Liver (tissue), 8 donors: ENCODE measurements at regions not wholly inside any gene's neighbourhood (a gene's known extent, or its start where the extent isn't known, plus 50 kb on each side); places are given as distances from the start of the nearest gene placed in this dataset.

Experiments
- DNase-seq: peaks from one replicate; pipeline ENCODE4 v3.0.0-alpha.2; 2017; ENCODE audit warnings: low spot score
- H3K27ac ChIP-seq, 2 donors: one replicate each; pipeline ENCODE4 v1.7.0; 2013; ENCODE audit warnings: inconsistent platforms in 2 of 2, low read length in 2 of 2, control low read depth in 1 of 2, low read depth in 1 of 2, mild to moderate bottlenecking in 1 of 2
- H3K27me3 ChIP-seq, 4 donors: one replicate each; pipeline versions ENCODE4 v1.6.1 to v1.7.0; 2013; ENCODE audit warnings: low read length in 3 of 4, inconsistent platforms in 1 of 4, mild to moderate bottlenecking in 1 of 4, moderate library complexity in 1 of 4; ENCODE audit not compliant: control insufficient read depth in 4 of 4, insufficient read depth in 4 of 4
- H3K36me3 ChIP-seq, 4 donors: one replicate each; pipeline versions ENCODE4 v1.6.1 to v1.7.0; 2013; ENCODE audit warnings: low read length in 3 of 4, mild to moderate bottlenecking in 3 of 4, low read depth in 1 of 4, moderate library complexity in 1 of 4; ENCODE audit not compliant: control insufficient read depth in 4 of 4, insufficient read depth in 3 of 4
- H3K4me1 ChIP-seq, 4 donors: one replicate each; pipeline versions ENCODE4 v1.6.1 to v1.7.0; 2013; ENCODE audit warnings: low read length in 3 of 4, mild to moderate bottlenecking in 3 of 4, moderate library complexity in 1 of 4; ENCODE audit not compliant: control insufficient read depth in 4 of 4, insufficient read depth in 4 of 4
- H3K4me3 ChIP-seq, 3 donors: one replicate each; pipeline versions ENCODE4 v1.6.1 to v1.7.0; 2013; ENCODE audit warnings: low read length in 3 of 3, control low read depth in 1 of 3, low read depth in 1 of 3, mild to moderate bottlenecking in 1 of 3
- H3K9ac ChIP-seq, 2 donors: one replicate each; pipeline ENCODE4 v1.7.0; 2013; ENCODE audit warnings: low read length in 2 of 2, mild to moderate bottlenecking in 2 of 2, moderate library complexity in 2 of 2, control low read depth in 1 of 2, low read depth in 1 of 2
- H3K9me3 ChIP-seq, 4 donors: one replicate each; pipeline versions ENCODE4 v1.6.1 to v1.7.0; 2013; ENCODE audit warnings: low read length in 3 of 4; ENCODE audit not compliant: control insufficient read depth in 4 of 4
- ATF3 ChIP-seq: IDR thresholded peaks from 2 replicates; pipeline ENCODE4 v1.6.1; 2016; ENCODE audit warnings: antibody characterized with exemption
- EGR1 ChIP-seq, 2 donors: IDR thresholded peaks; 2 replicates each; pipeline ENCODE4 v1.6.1; 2016 to 2018; ENCODE audit warnings: antibody characterized with exemption in 2 of 2, low read depth in 2 of 2
- FOXA1 ChIP-seq: IDR thresholded peaks from 2 replicates; pipeline ENCODE4 v1.6.1; 2016; ENCODE audit warnings: antibody characterized with exemption
- FOXA2 ChIP-seq: IDR thresholded peaks from 2 replicates; pipeline ENCODE4 v1.6.1; 2016; ENCODE audit warnings: antibody characterized with exemption
- GABPA ChIP-seq, 2 donors: IDR thresholded peaks in 1 of 2; conservative IDR thresholded peaks in 1 of 2; 2 replicates each; pipeline ENCODE4 v1.6.1; 2016; ENCODE audit warnings: antibody characterized with exemption in 2 of 2, mild to moderate bottlenecking in 1 of 2, moderate library complexity in 1 of 2
- HNF4A ChIP-seq, 2 donors: conservative IDR thresholded peaks; 2 replicates each; pipeline ENCODE4 v1.6.1; 2016; ENCODE audit warnings: antibody characterized with exemption in 2 of 2, mild to moderate bottlenecking in 2 of 2
- HNF4G ChIP-seq: IDR thresholded peaks from 2 replicates; pipeline ENCODE4 v1.6.1; 2016; ENCODE audit warnings: antibody characterized with exemption
- JUND ChIP-seq, 2 donors: IDR thresholded peaks; 2 replicates each; pipeline ENCODE4 v1.6.1; 2016; ENCODE audit warnings: antibody characterized with exemption in 2 of 2
- MAX ChIP-seq: IDR thresholded peaks from 2 replicates; pipeline ENCODE4 v1.6.1; 2016; ENCODE audit warnings: antibody characterized with exemption
- NR2F2 ChIP-seq: IDR thresholded peaks from 2 replicates; pipeline ENCODE4 v1.6.1; 2016; ENCODE audit warnings: antibody characterized with exemption
- RAD21 ChIP-seq, 2 donors: IDR thresholded peaks; 2 replicates each; pipeline ENCODE4 v1.6.1; 2016; ENCODE audit warnings: antibody characterized with exemption in 2 of 2, mild to moderate bottlenecking in 2 of 2
- REST ChIP-seq: IDR thresholded peaks from 2 replicates; pipeline ENCODE4 v1.6.1; 2016; ENCODE audit warnings: antibody characterized with exemption, mild to moderate bottlenecking
- RXRA ChIP-seq, 2 donors: IDR thresholded peaks; 2 replicates each; pipeline ENCODE4 v1.6.1; 2017 to 2018; ENCODE audit warnings: antibody characterized with exemption in 2 of 2, mild to moderate bottlenecking in 1 of 2
- SP1 ChIP-seq: IDR thresholded peaks from 2 replicates; pipeline ENCODE4 v1.6.1; 2018; ENCODE audit warnings: antibody characterized with exemption, mild to moderate bottlenecking
- TAF1 ChIP-seq: conservative IDR thresholded peaks from 2 replicates; pipeline ENCODE4 v1.6.1; 2016; ENCODE audit warnings: antibody characterized with exemption, mild to moderate bottlenecking
- YY1 ChIP-seq: IDR thresholded peaks from 2 replicates; pipeline ENCODE4 v1.6.1; 2016; ENCODE audit warnings: antibody characterized with exemption, mild to moderate bottlenecking
- ZBTB33 ChIP-seq: IDR thresholded peaks from 2 replicates; pipeline ENCODE4 v1.6.1; 2016; ENCODE audit warnings: antibody characterized with exemption
- WGBS: extraction: QIAGEN DNeasy Blood & Tissue Kit; methylation state at CpG from one replicate; pipeline ENCODE4 v1.1.7; 2013; 5-methylcytosine and 5-hydroxymethylcytosine counted together
- TF ChIP-seq, protein P1 (sequence below): fragments of 150-350 bp; IDR thresholded peaks from 2 replicates; pipeline ENCODE4 v1.5.1; 2017; ENCODE audit warnings: improper control_type of control experiment, low read depth, low read length; ENCODE audit not compliant: missing input control
- donor health status: healthy.
- donor health status: healthy.
- donor health status: healthy.
- donor health status: healthy.
- donor health status: healthy.

DNA sequence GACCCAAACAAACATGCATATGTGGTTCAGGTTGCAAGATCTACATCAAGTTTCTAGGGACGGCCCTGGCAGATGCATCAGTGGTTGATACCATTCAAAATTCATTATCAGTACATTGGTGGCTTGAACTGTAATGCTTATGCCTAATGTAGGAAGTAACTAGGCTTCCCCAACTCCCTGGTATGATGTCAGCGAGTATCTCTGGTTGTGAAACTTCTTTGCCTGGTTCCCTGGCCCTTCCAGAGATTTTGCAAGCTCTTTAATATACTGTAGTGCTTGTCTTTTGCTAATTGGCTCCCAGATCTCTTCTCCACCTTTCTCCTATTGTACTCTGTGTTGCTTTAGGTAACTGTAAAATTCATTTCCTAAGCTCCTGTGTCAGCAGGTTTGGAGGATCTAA, 114.8 kb upstream of the RARB start:
- H3K4me1 ChIP-seq: no peaks in the 10 kb centered on the region
- no peak overlapping the region for H3K27ac ChIP-seq
- WGBS: 72% methylated on average over 2 of the region's 2 CpGs
- H3K9me3 ChIP-seq: no peaks in the 10 kb centered on the region
- no peak for DNase-seq
- TF ChIP-seq EGR1 (IDR thresholded peaks at IDR 0.05; ENCODE audit: low read depth in 2 of 2) (no peak), RAD21 (IDR thresholded peaks at IDR 0.05) (no peak), ZBTB33 (no peak), FOXA1 (no peak), RXRA (IDR thresholded peaks at IDR 0.05) (no peak), REST (no peak), TAF1 (no peak), GABPA (IDR thresholded peaks at IDR 0.05 in 1 of 2, conservative IDR thresholded peaks at IDR 0.05 in 1 of 2) (no peak), HNF4G (no peak), MAX (no peak), NR2F2 (no peak), ATF3 (no peak), YY1 (no peak), SP1 (no peak), HNF4A (conservative IDR thresholded peaks at IDR 0.05) (no peak), FOXA2 (no peak), JUND (IDR thresholded peaks at IDR 0.05) (no peak)
- TF ChIP-seq, protein P1, sequence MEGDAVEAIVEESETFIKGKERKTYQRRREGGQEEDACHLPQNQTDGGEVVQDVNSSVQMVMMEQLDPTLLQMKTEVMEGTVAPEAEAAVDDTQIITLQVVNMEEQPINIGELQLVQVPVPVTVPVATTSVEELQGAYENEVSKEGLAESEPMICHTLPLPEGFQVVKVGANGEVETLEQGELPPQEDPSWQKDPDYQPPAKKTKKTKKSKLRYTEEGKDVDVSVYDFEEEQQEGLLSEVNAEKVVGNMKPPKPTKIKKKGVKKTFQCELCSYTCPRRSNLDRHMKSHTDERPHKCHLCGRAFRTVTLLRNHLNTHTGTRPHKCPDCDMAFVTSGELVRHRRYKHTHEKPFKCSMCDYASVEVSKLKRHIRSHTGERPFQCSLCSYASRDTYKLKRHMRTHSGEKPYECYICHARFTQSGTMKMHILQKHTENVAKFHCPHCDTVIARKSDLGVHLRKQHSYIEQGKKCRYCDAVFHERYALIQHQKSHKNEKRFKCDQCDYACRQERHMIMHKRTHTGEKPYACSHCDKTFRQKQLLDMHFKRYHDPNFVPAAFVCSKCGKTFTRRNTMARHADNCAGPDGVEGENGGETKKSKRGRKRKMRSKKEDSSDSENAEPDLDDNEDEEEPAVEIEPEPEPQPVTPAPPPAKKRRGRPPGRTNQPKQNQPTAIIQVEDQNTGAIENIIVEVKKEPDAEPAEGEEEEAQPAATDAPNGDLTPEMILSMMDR: no peak
- H3K9ac ChIP-seq: no peak overlapping the region
- no peaks in the 10 kb centered on the region for H3K36me3 ChIP-seq
- H3K4me3 ChIP-seq: no peak overlapping the region
- no peaks in the 10 kb centered on the region for H3K27me3 ChIP-seq
